Ureter (tissue), 1 donor: ENCODE measurements at regions not wholly inside any gene's neighbourhood (a gene's known extent, or its start where the extent isn't known, plus 50 kb on each side); places are given as distances from the start of the nearest gene placed in this dataset.
"Not testable (repeated sequence)": the region's sequence is repeated elsewhere in the genome, so short reads cannot be mapped to it uniquely, and the experiment has no call there.

Experiments
- DNase-seq: peaks from one replicate; pipeline ENCODE4 v3.0.0-alpha.2; 2020; ENCODE audit warnings: low spot score
- donor health status: DM: yes; HTN: yes; CAD: no.

DNA sequence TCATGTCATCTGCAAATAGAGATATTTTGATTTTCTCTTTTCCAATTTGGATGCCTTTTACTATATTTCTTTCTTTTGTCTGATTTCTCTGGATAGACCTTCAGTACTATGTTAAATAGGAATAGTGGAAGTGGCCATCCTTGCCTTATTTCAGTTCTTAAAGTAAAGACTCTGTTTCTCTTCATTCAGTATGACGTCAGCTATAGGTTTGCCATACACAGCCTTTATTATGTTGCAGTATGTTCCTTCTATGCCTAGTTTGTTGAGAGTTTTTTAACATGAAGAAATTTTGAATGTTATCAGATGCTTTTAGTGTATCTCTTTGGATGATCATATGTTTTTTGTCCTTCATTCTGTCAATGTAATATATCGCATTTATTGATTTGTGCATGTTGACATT lies 566.7 kb upstream of the ROBO1 start:
- DNase-seq = no peak

DNA sequence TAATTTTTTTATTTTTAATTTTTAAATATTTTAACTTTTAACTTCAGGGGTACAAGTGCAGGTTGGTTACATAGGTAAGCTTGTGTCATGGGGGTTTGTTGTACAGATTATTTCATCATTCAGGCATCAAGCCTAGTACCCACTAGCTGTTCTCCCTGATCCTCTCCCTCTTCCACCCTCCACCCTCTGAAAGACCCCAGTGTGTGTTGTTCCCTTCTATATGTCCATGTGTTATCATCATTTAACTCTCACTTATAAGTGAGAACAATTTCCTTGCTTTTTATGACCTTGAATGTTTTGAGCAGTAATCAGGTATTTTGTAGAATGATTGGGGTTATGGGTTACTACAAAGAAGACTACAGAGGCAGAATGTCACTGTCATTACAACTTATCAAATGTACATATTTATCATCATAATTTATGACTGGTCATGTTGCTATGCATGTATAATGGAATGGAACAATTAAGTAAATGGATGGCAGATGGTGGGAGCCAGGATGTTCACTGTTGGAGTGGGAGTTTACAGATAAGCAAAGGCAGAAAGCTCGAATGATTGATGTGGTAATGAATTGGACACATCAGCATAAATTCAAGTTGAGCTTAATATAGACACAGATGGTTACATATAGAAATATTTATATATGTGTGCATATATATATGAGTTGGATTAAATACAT lies 563.8 kb upstream of the ROBO1 start:
- no peak for DNase-seq

DNA sequence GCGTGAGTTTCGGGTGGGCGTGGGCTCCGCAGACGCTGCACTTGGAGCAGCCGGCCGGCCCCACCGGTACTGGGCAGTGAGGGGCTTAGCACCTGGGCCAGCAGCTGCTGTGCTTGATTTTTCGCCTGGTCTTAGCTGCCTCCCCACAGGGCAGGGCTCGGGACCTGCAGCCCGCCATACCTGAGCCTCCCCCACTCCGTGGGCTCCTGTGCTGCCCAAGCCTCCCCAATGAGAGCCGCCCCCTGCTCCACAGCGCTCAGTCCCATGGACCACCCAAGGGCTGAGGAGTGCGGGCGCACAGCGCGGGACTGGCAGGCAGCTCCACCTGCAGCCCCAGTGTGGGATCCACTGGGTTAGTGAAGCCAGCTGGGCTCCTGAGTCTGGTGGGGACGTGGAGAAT lies 546.7 kb upstream of the ROBO1 start:
- DNase-seq = not testable (repeated sequence)

DNA sequence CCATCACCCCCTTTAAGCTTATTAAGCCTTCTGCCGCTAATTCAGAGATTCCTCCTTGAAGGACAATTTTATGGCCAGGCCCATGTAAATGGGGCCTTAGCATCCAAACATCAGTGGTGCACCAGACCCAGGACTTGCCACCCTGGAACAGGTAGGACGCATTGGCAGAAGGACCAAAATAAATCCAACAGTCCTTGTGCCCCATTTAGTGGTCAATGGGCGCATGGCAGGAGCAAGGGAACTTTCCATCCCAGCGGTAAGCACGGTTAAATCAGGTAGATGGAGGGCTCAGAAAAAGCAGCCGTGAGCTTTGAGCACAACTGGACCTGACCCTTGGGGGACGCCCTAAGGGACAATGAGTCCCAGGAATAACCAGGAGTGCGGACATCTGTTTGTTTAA lies 540.8 kb upstream of the ROBO1 start:
- DNase-seq = no peak

DNA sequence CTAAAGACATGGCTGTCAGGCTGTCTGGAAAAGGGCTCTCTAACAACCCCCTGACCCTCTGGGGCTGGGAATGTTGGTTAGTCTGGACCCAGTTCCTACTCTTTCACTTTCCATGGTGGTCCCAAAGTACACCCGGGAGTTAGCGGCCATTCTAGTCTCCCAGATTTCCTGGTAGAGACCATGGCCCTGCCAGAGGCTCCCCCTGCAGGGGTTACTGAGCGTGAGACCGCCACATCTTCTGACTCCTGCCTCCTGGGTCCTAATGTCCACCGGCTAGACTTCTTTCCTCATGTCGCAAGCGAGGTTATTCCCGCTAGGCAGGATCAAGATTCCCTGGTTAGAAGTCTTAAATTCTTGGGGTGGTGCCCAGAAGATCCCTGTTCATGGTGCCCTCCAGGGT lies 540.0 kb upstream of the ROBO1 start:
- DNase-seq = no peak

DNA sequence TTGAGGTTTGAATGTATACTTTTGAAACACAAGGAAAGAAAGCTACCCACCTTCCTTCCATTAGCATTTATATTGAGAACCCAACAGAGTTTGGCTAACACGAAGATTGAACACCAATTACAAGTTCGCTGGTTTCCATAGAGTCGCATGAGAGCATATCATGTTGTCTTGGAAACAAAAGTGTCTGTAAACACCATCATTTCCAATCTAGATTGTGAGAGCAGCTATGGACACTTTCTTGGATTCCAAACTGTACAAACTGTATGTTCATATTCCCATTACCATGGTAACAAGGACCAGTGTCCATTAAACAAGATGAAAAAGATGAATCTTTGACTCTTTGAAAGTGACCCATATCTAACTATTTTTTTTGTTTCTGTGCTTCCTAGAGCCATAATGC lies 529.9 kb upstream of the ROBO1 start:
- DNase-seq = no peak

DNA sequence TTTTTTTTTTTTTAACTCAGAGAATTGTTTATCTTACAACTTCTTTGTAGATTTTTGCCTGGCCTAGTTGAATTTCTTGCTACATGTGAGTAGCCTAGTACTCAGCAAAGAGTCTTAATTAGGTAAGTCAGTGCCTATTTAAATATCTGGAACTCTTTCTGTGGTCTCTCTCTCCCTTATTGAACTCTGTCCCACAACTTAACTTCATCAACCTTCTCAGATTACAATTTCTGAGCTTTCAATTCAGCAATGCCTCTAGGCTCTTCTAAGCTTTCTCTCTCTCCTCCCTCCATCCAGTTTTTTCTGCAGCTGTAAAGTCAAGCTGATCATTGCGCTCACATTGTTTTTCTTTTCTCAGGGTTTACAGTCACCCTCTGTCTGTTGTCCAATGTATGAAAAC lies 517.6 kb upstream of the ROBO1 start:
- no peak for DNase-seq

DNA sequence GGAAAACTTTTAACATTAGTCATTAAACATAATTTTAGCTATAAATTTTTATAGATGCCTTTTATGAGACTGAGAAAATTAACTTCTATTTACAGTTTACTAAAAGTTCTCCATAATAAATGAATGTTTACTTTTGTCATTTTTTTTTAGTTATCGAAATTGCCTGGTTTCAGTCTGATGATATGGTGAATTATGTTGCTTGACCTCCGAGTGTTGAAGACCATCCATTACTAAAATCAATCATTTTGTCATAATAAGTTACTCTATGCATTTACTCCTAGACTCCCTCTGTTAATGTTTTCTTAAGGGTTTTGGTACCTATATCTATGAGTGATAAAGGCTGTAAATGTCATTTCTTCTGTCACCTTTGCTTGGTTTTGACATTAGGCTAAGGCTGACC lies 516.0 kb upstream of the ROBO1 start:
- no peak for DNase-seq

DNA sequence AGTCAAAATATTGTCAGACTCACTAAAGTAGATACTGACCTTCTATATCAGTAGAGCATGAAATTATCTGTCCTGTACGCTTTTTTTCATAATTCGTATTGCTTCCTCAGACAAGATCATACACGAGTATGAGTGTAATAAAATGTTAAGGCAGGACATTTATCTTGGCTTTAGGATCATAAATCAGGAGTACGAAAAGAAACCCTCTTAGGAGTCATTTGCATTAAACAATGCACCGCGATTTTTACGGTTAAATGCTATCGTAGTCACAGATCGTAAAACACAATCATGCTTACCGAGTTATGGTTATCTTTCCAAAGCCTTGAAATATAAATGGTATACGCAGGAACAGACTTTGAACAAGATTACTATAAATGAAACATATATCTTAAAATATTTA lies 510.3 kb upstream of the ROBO1 start:
- no peak for DNase-seq

DNA sequence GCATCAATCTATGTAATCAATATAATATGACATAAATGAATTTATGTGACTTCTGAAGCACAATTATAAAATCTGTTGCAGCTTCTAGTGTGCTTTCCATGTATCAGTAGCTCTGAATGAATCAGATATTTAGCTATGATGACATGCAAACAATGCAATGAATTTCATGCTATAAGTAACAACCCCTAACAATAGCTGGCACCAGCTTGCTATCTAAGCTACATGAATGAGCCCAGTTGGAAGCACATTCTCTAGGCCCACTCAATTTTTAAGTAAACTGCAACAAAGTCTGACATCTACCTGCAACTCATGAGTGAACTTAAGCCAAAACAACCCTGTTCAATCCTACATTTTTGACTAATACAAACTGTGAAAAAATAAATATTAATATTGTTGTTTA lies 507.3 kb upstream of the ROBO1 start:
- DNase-seq = no peak

DNA sequence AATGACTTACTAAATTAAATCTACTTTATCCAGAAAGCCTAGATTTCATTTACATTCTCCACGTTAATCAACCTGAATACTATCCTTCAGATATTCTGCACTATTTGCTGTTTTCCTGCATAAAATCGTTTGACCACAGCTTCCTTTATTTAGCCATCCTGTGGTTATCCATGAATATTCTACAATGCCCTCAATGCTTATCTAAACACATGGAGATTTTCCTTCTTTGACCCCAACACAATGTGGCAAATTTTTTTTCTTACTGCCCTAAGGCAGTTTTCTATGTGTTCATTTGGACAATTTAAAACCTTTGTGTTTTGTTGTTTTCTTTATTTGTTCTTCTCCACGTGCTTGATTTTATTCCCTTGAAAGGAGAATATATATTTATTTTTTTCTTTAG lies 495.5 kb upstream of the ROBO1 start:
- DNase-seq = no peak

DNA sequence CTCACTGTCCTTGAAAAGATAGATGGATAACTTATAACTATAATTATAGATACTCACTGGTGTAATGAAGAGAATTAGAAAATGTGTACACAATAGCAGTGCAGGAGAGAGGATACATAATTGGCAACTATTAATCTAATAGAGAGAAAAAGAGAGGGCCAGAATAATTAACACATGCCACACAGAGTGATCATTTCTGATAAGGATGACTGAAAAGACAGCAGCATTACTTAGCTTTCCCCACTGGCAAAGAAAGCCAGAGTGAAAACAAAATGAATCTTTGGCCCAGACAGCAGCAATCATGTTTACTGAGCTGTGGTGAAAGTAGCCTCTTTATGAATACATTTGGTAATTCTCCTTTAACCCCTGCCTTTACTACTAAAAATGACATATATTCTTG lies 493.3 kb upstream of the ROBO1 start:
- no peak for DNase-seq

DNA sequence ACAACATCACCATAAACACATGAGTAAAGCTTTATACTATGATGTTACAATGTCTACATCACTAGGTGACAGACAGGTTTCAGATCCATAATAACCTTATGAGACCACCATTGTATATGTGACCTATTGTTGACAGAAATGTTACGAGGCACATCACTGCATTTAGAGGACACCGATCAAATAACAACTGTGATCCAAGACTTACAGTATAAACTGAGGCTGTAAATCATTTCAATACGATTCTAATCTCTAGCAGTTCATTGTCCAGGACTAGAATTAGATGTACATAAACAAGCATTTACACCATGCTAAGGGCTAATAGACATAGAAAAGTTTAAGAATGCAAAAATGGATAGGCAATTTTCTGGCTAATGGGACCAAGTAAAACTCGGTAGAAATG lies 491.9 kb upstream of the ROBO1 start:
- DNase-seq = no peak

DNA sequence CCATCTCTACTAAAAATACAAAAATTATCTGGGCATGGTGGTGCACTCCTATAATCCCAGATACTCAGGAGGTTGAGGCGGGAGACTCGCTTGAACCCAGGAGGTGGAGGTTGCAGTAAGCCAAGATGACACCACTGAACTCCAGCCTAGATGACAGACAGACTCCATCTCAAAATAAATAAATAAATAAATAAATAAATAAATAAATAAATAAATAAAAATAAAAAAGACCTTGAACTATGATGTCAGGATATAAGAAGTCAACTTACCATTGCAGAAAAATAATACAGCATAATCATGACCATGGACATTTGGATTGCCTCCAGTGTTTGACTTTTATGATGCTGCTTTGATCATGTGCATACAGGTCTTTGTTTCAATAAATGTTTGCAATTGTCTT lies 484.3 kb upstream of the ROBO1 start:
- no peak for DNase-seq

DNA sequence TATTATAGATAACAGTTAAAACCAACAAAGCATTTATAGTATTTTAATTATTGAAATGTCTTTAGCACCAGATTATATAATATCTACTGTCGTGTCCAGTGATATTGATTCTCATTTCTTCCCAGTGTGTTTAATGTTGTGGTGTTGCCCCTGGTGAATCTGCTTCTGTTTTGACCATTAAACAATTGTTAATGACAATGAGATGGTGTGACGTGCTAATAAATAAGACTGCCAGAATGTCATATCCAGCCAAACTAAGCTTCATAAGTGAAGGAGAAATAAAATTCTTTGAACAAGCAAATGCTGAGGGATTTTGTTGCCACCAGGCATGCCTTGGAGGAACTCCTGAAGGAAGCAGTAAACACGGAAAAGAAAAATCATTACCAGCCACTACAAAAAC lies 480.0 kb upstream of the ROBO1 start:
- no peak for DNase-seq

DNA sequence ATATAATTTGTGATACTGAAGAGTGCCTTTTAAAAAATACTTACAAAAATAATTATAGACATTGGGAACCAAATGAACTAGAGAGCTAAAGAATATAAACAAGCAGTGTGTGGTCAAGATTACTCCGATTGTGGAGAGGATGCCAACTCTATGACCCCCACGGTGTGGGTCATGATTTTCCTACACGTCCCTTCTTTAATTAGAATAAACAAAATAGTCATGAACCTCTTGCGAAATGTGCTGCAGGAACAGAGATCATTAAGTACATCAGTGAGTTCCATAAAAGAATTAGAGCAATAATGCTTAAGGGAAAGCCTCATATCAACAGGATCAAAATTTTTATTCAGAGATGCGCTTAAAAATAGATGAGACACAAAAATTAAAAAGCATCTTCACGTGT lies 476.6 kb upstream of the ROBO1 start:
- peak; percentile 60 for DNase-seq

DNA sequence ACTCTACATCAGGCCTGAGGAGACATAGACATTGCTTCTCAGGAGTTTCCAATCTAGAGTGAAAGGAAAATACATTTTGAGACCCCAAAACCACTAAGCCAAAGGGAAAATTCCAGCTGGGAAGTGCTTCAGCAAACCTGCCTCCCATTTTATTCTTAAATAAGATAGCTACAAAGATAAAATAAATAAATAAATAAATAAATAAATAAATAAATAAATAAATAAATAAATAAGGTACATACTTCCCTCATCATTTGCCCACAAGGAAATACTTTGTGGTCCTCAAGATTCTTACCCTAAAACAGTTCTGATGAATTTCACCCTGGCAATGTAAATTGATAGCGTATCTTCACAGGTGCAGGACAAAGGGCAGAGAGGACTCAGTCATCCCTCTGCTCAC lies 474.0 kb upstream of the ROBO1 start:
- no peak for DNase-seq

DNA sequence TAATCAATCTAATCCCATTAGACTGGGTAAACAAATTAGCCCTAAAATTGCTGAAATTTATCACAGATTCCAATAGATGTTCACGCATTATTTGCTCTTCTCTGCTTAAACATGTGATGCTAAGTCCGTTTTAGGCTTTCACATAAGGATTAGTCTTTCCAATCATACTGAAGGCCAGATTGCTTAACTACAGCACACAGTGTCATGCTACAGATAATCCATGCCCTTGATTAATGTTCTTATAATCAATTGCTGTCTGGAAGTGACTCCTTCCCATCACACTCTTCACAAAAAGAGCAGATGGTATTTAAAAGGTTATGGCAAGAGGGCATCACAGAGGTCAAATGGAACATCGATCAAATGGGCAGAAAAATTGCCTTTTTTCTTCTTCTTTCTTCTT lies 471.5 kb upstream of the ROBO1 start:
- DNase-seq = no peak

DNA sequence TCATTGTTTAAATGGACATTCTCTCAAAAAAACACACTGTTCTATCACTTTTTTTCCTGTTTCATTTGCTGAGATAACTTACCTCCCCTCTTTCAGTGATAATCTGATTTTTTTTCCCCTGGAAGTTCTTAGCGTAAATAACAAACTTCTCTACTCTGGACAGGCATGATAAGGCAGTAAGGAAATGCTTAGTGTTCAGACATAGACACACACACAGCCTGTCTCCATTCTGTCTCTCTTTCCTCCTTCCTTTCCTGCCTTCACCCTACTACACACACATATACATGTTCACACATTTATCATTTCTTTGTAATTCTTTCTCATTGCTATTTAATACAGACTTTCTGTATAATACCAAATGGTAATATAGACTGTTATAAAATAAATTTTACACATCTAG lies 470.8 kb upstream of the ROBO1 start:
- no peak for DNase-seq

DNA sequence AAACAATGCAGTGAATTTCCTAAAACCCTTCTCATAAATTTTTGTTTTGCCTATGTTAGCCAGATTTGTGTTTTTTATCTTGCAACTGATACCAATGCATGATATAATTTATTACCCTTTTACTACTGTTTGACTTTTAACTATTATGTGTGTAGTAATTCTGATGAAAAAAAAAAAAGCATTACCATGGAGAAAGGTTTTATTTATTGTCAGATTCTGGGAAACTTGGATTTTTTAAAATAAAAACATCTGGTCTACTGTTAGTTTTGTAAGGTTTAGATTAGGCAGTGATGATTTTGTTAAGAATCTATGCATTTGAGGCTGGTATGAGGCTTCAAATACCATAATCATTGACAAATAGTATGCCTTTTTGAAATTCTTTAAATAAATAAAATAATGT lies 470.4 kb upstream of the ROBO1 start:
- DNase-seq = no peak

DNA sequence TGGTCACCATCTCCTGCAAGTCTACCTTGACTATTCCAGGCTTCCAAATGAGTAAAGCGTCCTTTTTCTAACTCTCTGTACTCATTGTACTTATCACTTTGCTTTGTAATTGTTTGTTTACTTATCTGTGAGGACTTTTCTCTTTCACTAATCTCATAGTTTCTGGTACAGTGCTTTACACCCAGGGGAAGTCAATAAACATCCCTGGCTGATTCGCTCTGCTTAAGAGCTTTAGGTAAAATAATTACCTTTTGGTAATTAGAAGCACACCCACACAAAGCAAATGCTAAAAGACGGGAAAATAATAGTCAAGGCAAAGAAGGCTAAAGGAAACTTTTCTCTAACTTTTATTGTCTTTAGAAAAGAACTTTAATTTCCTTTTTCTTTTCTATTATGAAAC lies 466.9 kb upstream of the ROBO1 start:
- DNase-seq = no peak

DNA sequence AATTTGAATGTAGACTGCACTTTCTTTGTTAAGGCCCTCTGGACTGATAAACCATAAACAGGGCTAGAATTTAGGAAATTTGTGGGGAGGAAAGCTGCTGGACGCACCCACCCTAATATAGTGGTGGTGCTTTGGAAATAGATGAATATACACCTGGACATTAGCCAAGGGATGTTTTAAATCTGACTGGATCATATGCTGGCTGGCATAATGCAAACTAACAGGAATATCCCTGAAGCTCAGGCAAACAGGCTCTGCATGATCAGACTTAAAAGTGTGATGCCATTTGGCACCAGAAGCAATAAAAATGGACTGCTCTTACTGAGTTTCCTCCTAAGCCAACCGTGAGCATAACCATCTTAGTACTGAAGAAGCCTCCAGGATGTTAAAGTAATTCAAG lies 465.8 kb upstream of the ROBO1 start:
- DNase-seq = no peak

DNA sequence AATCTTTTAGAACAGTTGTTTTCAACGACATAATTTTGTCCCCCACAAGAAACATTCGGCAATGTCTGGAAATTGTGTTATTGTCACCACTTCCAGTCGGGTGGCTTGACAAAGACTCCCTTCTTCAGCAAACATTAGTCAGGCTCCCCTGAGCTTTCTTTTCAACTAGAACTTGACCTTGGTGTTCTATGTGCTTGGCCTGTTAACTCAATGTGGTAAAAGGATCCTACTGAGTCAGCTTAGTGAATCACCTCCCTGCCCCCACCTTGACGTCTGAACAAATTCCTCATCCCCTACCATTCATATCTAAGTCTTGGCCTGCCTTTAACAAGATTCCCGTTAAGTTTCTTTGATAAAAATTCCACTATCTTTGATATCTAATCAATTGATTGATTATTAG lies 465.0 kb upstream of the ROBO1 start:
- DNase-seq = no peak

DNA sequence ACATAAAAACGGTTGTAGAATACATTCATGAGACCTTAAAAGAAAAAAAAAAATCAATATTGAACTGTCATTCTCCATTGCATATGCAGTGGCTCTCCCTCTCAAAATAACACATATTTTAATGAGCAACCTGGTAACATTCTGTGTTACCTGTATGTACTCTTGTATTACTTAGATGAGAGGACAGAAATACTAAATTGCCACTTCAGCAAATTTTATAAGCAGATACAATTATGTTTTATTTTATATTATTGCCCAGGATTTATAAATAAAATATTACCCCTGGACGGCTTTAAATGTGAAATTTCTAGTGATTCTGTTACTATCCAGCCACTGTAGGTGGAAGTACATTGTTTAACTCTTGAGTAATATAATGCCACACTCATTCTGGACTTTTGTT lies 463.2 kb upstream of the ROBO1 start:
- no peak for DNase-seq

DNA sequence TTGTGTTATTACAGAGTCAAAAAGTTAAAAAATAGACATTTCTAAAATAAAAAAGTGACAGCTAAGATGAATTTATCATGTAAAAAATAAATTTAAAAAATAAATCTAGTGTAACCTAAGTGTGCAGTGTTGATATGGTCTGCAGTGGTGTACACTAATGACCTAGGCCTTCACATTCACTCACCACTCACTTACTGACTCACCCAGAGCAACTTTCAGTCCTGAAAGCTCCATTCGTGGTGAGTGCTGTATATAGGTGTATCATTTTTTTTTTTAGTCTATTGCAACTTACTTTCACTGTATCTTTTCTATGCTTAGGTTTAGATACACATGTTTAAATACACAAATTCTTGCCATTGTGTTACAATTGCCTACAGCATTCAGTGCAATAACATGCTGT lies 459.4 kb upstream of the ROBO1 start:
- DNase-seq = no peak
